Fibroblast of lung (primary cell): ENCODE measurements at regions not wholly inside any gene's neighbourhood (a gene's known extent, or its start where the extent isn't known, plus 50 kb on each side); places are given as distances from the start of the nearest gene placed in this dataset.

Source experiments
- EZH2 ChIP-seq: IDR thresholded peaks from 2 replicates; pipeline ENCODE4 v1.5.1; 2012; ENCODE audit warnings: low read length, control low read depth, mild to moderate bottlenecking; ENCODE audit errors: missing control alignments
- TF ChIP-seq, protein P1 (sequence below), 2 donors: IDR thresholded peaks in 1 of 2; conservative IDR thresholded peaks in 1 of 2; 1 replicate in 1 of 2; 2 replicates in 1 of 2; pipeline ENCODE4 v1.5.1; 2011 to 2012; ENCODE audit warnings: low read length in 2 of 2, control low read depth in 1 of 2, inconsistent platforms in 1 of 2, low read depth in 1 of 2, mild to moderate bottlenecking in 1 of 2

DNA sequence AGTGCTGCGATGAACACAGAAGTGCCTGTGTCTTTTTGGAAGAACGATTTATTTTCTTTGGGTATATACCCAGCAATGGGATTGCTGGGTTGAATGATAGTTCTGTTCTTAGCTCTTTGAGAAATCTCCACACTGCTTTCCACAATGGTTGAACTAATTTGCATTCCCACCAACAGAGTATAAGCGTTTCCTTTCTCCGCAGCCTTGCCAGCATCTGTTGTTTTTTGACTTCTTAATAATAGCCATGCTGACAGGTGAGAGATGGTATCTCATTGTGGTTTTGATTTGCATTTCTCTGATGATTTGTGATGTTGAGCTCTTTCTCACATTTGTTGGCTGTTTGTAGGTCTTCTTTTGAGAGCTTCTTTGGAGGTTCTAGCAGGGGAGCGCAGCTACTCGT is 134.6 kb downstream of the TENT4A start:
- TF ChIP-seq, protein P1, sequence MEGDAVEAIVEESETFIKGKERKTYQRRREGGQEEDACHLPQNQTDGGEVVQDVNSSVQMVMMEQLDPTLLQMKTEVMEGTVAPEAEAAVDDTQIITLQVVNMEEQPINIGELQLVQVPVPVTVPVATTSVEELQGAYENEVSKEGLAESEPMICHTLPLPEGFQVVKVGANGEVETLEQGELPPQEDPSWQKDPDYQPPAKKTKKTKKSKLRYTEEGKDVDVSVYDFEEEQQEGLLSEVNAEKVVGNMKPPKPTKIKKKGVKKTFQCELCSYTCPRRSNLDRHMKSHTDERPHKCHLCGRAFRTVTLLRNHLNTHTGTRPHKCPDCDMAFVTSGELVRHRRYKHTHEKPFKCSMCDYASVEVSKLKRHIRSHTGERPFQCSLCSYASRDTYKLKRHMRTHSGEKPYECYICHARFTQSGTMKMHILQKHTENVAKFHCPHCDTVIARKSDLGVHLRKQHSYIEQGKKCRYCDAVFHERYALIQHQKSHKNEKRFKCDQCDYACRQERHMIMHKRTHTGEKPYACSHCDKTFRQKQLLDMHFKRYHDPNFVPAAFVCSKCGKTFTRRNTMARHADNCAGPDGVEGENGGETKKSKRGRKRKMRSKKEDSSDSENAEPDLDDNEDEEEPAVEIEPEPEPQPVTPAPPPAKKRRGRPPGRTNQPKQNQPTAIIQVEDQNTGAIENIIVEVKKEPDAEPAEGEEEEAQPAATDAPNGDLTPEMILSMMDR (conservative IDR thresholded peaks at IDR 0.05 in 1 of 2, IDR thresholded peaks at IDR 0.05 in 1 of 2; ENCODE audit: low read depth in 1 of 2, low read length in 2 of 2), result no peak
- no peak for TF ChIP-seq EZH2
